ENCODE measurements at regions not wholly inside any gene's neighbourhood (a gene's known extent, or its start where the extent isn't known, plus 50 kb on each side); places are given as distances from the start of the nearest gene placed in this dataset.
"Not testable (repeated sequence)": the region's sequence is repeated elsewhere in the genome, so short reads cannot be mapped to it uniquely, and the experiment has no call there.

DNA sequence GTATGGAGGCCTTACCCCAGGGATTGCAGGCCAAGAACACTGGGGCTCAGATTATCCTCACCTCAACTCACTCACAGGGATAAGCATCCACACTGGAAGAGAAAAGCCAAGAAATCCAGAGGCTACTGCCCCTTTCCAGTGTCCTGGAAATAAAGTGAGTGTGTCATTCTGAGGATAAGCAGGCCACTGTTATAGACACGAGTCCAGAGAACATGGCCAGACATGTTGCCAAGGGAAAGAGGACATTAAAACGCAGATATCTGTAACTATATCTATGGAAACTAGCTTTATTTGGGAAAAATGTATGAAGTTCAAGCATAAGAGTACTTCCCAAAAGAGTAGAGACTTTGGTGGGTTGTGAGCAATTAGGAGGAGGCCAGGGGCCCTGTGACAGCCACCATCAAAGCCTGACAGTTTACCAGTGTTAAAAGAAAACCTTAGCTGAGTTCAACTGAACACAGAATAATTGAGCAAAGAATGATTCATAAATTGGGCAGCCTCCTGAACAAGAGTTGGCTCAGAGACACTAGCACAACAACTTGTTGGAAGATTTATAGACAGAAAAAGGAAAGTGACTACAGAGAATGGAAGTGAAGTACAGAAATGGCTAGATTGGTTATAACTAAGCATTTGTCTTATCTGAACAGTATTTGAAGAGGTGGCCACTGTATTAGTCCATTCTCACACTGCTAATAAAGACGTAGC is 1222.2 kb downstream of the STIM2 start:
- no peak for DNase-seq (ENCODE audit: low spot score)

DNA sequence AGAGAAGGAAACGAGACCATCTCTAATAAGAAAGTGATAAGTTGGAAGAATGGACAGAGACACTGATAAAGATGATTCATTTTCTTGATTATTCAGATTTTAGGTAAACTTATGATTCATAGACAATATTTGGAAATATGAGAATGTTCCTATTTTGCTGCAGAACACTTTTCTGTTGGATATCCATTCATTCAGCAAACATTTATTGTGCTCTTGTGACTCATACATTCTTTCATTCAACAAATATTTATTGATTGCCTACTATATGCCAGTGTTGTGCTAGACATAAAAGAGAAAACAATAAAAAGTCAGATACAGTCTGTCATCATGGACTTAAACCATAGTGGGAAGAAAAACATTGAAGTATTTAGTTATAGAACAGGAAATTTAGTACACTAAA is 1232.0 kb downstream of the STIM2 start:
- no peak for DNase-seq (ENCODE audit: low spot score)

GRCh38 chr4:28093071-28093470 is 1232.4 kb downstream of the STIM2 start:
- no peak for DNase-seq (ENCODE audit: low spot score)

GRCh38 chr4:28101583-28101982 is 1240.9 kb downstream of the STIM2 start:
- no peak for DNase-seq (ENCODE audit: low spot score)

GRCh38 chr4:28105271-28105859 is 1244.7 kb downstream of the STIM2 start:
- DNase-seq (ENCODE audit: low spot score) = no peak

- DNase-seq (ENCODE audit: low spot score) = no peak
Measured at GRCh38 chr4:28106155-28106554, 1245.5 kb downstream of the STIM2 start.

- no peak for DNase-seq (ENCODE audit: low spot score)
Measured at GRCh38 chr4:28109801-28110200, 1249.2 kb downstream of the STIM2 start.

DNA sequence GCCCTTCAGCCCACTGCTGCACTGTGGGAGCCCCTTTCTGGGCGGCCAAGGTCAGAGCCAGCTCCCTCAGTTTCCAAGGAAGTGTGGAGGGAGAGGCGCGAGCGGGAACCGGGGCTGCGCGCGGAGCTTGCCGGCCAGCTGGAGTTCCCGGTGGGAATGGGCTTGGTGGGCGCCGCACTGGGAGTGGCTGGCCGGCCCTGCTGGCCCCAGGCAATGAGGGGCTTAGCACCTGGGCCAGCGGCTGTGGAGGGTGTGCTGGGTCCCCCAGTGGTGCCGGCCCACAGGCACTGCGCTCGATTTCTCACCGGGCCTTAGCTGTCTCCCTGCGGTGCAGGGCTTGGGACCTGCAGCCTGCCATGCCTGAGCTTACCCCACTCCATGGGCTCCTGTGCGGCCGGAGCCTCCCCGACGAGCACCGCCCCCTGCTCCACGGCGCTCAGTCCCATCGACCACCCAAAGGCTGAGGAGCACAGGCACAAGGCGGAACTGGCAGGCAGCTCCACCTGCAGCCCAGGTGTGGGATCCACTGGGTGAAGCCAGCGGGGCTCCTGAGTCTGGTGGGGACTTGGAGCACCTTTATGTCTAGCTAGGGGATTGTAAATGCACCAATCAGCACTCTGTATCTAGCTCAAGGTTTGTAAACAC is 1252.2 kb downstream of the STIM2 start:
- not testable (repeated sequence) for DNase-seq (ENCODE audit: low spot score)

GRCh38 chr4:28113586-28113985 is 1252.9 kb downstream of the STIM2 start:
- DNase-seq (ENCODE audit: low spot score) = not testable (repeated sequence)

DNA sequence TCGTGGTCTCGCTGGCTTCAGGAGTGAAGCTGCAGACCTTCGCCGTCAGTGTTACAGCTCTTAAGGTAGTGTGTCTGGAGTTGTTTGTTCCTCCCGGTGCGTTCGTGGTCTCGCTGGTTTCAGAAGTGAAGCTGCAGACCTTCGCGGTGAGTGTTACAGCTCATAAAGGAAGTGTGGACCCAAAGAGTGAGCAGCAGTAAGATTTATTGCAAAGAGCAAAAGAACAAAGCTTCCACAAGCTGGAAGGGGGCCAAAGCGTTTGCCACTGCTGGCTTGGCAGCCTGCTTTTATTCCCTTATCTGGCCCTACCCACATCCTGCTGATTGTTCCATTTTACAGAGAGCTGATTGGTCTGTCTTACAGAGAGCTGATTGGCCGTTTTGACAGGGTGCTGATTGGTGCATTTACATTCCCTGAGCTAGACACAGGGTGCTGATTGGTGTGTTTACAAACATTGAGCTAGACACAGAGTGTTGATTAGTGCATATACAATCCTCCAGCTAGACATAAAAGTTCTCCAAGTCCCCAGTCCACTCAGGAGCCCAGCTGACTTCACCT is 1256.0 kb downstream of the STIM2 start:
- not testable (repeated sequence) for DNase-seq (ENCODE audit: low spot score)

DNA sequence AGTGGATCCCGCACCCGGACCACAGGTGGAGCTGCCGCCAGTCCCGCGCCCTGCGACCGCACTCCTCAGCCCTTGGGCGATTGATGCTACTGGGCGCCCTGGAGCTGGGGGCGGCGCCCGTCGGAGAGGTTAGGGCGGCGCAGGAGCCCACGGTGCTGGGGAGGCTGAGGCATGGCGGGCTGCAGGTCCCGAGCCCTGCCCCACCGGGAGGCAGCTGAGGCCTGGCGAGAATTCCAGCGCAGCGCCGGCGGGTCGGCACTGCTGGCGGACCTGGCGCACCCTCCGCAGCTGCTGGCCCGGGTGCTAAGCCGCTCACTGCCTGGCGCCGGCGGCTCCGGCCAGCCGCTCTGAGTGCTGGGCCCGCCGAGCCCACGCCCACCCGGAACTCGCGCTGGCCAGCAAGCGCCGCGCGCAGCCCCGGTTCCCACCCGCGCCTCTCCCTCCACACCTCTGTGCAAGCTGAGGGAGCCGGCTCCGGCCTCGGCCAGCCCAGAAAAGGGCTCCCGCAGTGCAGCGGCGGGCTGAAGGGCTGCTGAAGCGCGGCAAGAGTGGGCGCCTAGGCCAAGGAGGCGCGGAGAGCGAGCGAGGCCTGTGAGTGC is 1256.5 kb downstream of the STIM2 start:
- DNase-seq (ENCODE audit: low spot score) = no peak

- no peak for DNase-seq (ENCODE audit: low spot score)
Measured at GRCh38 chr4:28146191-28146590, 1285.5 kb downstream of the STIM2 start.

DNA sequence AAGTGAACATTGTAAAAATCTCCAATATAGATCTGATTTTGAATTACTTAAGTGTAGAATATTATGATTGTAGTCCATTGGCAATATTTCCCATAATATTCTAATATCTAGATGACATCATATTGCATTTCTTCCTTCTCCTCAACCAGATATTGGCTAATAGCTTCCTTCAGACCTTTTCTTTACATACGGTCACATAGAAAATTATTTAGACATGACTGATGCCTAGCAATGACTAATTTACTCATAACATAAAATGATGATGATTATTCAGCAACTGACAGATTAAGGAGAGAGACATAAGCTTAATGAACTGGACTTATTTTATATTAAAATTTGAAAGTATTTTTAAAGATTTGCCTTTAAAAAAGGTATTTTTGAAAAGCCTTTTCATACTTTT is 1287.6 kb downstream of the STIM2 start:
- no peak for DNase-seq (ENCODE audit: low spot score)

DNA sequence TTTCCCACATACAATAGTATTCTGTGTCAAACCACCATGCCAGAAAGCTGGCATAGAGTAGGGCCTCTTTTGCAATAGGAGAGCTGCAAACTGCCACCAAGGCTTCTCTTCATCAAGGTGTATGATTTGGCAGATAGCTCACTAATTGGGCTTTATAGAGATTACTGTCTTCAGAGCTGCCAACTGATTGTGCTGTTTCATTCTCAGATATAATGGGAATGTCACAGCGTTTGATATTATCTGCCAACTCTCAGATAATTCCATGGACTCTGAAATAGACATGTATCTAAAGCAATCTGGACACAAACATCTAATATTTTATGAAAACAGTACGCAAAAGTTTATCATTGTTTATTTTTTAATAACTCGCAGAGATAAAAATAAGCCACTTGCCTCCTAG is 1289.1 kb downstream of the STIM2 start:
- no peak for DNase-seq (ENCODE audit: low spot score)

- no peak for DNase-seq (ENCODE audit: low spot score)
Measured at GRCh38 chr4:28151314-28151713, 1290.7 kb downstream of the STIM2 start.

GRCh38 chr4:28167411-28167810 is 1306.8 kb downstream of the STIM2 start:
- DNase-seq (ENCODE audit: low spot score) = no peak

DNA sequence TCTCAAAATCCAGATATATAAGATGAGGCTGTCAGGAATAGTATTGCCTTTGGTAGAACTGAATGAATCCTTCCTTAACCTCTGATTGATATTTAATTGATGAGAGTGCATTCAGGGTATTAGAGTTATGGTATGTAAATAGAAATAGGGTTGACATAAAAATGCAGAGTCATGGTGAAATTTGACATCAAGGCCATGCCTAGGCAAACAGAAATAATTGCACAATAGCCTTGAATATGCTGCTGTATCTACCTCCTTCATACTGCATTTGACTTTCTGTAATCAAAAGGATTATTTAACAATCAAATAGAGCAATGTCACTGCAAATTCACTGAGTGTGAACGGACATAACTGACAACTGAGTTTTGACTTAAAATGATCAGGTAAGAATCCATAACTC is 1316.3 kb downstream of the STIM2 start:
- DNase-seq (ENCODE audit: low spot score) = no peak

DNA sequence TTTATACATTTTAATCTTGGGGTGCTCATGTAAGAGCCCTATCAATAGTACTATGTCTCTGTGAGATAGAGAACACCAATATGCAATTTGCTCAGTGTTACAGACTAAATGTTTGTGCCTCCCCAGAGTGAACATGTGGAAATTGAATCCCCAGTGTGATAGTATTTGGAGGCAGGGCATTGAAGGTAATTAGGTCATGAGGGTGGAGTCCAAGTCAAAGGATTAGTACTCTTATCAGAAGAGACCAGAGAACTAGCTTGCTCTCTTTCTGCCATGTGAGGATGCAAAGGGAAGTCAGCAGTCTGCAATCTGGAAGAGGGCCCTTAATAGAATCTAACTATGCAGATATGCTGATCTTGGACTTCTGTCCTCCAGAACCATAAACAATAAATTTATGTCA is 1317.0 kb downstream of the STIM2 start:
- DNase-seq (ENCODE audit: low spot score) = no peak

DNA sequence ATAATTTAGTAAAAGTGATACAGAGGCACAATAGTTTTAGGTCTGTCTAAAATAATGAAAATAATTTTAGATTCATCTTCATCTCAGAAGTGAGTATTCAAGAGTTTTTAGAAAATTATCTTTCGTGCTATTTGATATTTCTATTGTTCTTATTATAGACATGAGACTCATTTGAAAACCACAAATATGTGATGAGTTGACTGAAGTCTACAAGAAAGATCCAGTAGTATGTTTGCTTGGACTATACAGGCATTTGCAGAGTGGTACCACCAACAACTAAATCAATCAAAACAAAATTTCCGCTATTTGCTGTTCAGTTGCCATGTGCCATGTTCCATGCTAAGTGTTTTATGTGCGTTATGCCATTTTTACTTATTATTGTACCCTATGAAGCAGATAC is 1318.5 kb downstream of the STIM2 start:
- no peak for DNase-seq (ENCODE audit: low spot score)

DNA sequence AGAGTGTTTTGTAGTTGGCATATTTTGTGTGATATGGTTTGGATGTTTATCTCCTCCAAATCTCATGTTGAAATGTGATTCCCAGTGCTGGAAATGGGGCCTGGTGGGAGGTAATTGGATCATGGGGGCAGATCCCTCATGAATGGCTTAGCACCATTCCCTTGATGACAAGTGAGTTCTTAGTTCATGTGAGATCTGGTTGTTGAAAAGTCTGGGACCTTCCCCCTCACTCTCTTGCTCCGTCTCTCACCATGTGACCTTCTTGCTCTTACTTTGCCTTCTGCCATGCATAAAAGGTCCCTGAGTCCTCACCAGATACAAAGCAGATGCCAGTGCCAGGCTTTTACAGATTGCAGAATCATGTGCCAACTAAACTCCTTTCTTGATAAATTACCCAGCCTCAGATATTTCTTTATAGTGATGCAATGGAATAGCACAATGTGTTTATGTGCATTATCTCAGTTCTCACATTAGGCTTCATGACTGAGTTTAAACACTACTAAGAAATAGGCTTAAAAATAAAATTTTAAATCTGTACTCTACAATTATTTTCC is 1348.8 kb downstream of the STIM2 start:
- no peak for DNase-seq (ENCODE audit: low spot score)

- no peak for DNase-seq (ENCODE audit: low spot score)
Measured at GRCh38 chr4:28211676-28212470, 1351.2 kb downstream of the STIM2 start.

DNA sequence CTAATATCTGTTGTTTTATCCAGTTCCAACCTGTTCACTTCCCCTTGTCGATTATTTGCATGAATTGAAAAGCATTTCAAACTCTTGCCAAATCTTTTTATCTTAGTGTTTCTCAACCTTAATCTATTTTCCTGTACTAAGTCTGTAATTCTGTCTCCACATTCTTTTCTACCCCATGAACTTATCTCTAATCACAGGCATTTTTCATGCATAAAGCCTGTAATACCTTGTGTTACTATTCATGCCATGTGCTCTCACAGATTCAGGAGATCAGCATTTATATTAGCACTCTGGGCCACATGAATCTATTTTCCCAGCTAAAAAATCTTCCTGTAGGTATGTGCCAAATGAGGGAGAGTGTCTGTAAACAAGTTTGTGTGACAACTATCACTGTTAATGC is 1360.9 kb downstream of the STIM2 start:
- DNase-seq (ENCODE audit: low spot score) = no peak
